Astrocyte (in vitro differentiated cells and primary cell): ENCODE measurements at regions not wholly inside any gene's neighbourhood (a gene's known extent, or its start where the extent isn't known, plus 50 kb on each side); places are given as distances from the start of the nearest gene placed in this dataset.

Experiments used
- DNase-seq: peaks from one replicate; pipeline ENCODE4 v3.0.0-alpha.2; 2010; ENCODE audit warnings: low read depth
- FAIRE-seq: peaks from 2 replicates; lab custom pipeline; 2011; peaks lifted over from hg19 to GRCh38; lab: Jason Lieb, UNC
- H2AFZ ChIP-seq: 2 replicates; pipeline ENCODE4 v1.6.0; 2012; ENCODE audit warnings: low read depth, low read length, inconsistent platforms
- H3K27ac ChIP-seq: 2 replicates; pipeline ENCODE4 v1.5.1; 2011; ENCODE audit warnings: low read depth, low read length, inconsistent platforms
- H3K27me3 ChIP-seq: 2 replicates; pipeline ENCODE4 v1.6.0; 2011; ENCODE audit warnings: low read length, inconsistent platforms; ENCODE audit not compliant: insufficient read depth
- H3K36me3 ChIP-seq: 2 replicates; pipeline ENCODE4 v1.5.1; 2011; ENCODE audit warnings: low read length, inconsistent platforms; ENCODE audit not compliant: insufficient read depth
- H3K4me1 ChIP-seq: 2 replicates; pipeline ENCODE4 v1.5.1; 2011; ENCODE audit warnings: low read length, inconsistent platforms; ENCODE audit not compliant: insufficient read depth
- H3K4me2 ChIP-seq: 2 replicates; pipeline ENCODE4 v1.6.0; 2012; ENCODE audit warnings: low read length, inconsistent platforms
- H3K4me3 ChIP-seq: 2 replicates; pipeline ENCODE4 v1.5.1; 2011; ENCODE audit warnings: low read depth, mild to moderate bottlenecking, low read length, inconsistent platforms; ENCODE audit not compliant: insufficient read depth
- H3K79me2 ChIP-seq: 2 replicates; pipeline ENCODE4 v1.6.0; 2012; ENCODE audit warnings: mild to moderate bottlenecking, low read length, inconsistent platforms; ENCODE audit not compliant: insufficient read depth
- H3K9ac ChIP-seq: 2 replicates; pipeline ENCODE4 v1.6.0; 2012; ENCODE audit warnings: mild to moderate bottlenecking, low read length, inconsistent platforms
- H3K9me3 ChIP-seq: 2 replicates; pipeline ENCODE4 v1.5.1; 2012; ENCODE audit warnings: low read depth, mild to moderate bottlenecking, low read length, inconsistent platforms; ENCODE audit not compliant: insufficient read depth
- H4K20me1 ChIP-seq: 2 replicates; pipeline ENCODE4 v1.6.0; 2012; ENCODE audit warnings: low read length, inconsistent platforms; ENCODE audit not compliant: insufficient read depth
- H3K27ac Mint-ChIP-seq: one replicate; pipeline ENCODE4 v1.8.0; 2021; ENCODE audit warnings: mild to moderate bottlenecking, mixed read lengths; ENCODE audit not compliant: unreplicated experiment
- H3K27me3 Mint-ChIP-seq: one replicate; pipeline ENCODE4 v1.8.0; 2021; ENCODE audit warnings: low read depth, mixed read lengths; ENCODE audit not compliant: unreplicated experiment
- H3K36me3 Mint-ChIP-seq: one replicate; pipeline ENCODE4 v1.8.0; 2021; ENCODE audit warnings: low read depth, mixed read lengths; ENCODE audit not compliant: unreplicated experiment
- H3K4me1 Mint-ChIP-seq: one replicate; pipeline ENCODE4 v1.8.0; 2021; ENCODE audit warnings: low read depth, mixed read lengths; ENCODE audit not compliant: unreplicated experiment
- H3K4me3 Mint-ChIP-seq: one replicate; pipeline ENCODE4 v1.8.0; 2021; ENCODE audit warnings: mild to moderate bottlenecking, moderate library complexity, mixed read lengths; ENCODE audit not compliant: unreplicated experiment
- H3K9me3 Mint-ChIP-seq: one replicate; pipeline ENCODE4 v1.8.0; 2021; ENCODE audit warnings: mild to moderate bottlenecking, mixed read lengths; ENCODE audit not compliant: unreplicated experiment
- CTCF ChIP-seq: IDR thresholded peaks from 2 replicates; pipeline ENCODE4 v1.5.1; 2011; ENCODE audit warnings: low read depth, mild to moderate bottlenecking, inconsistent platforms, low read length, moderate library complexity; ENCODE audit not compliant: insufficient read depth
- EZH2 ChIP-seq: IDR thresholded peaks from 2 replicates; pipeline ENCODE4 v1.6.1; 2012; ENCODE audit warnings: mild to moderate bottlenecking, low read length, inconsistent platforms; ENCODE audit not compliant: insufficient read depth

- Histone ChIP-seq H3K27ac (peak overlapping the region; percentile 94), H3K4me2 (peak overlapping the region; percentile 94), H3K4me3 (peak overlapping the region; percentile 63), H3K27me3 (no peaks in the 10 kb centered on the region), H3K79me2 (peaks cover 92% of the 10 kb centered on the region), H3K36me3 (no peaks in the 10 kb centered on the region), H3K9me3 (no peaks in the 10 kb centered on the region), H3K9ac (peak overlapping the region; percentile 91), H4K20me1 (peaks cover 99% of the 10 kb centered on the region), H2AFZ (no peak overlapping the region), H3K4me1 (peaks cover 84% of the 10 kb centered on the region)
- Mint-ChIP-seq H3K4me1 (peaks cover 47% of the 10 kb centered on the region), H3K4me3 (peak overlapping the region; percentile 96), H3K27ac (peak overlapping the region; percentile 85), H3K27me3 (no peaks in the 10 kb centered on the region), H3K36me3 (peaks cover 9% of the 10 kb centered on the region), H3K9me3 (no peaks in the 10 kb centered on the region)
- DNase-seq (peak; percentile 70), FAIRE-seq (no peak)
- no peak for TF ChIP-seq EZH2
- TF ChIP-seq CTCF = no peak
Measured at GRCh38 chr17:77451245-77451893, 310.6 kb downstream of the SEC14L1 start.

GRCh38 chr17:77451894-77452852 lies 311.4 kb downstream of the SEC14L1 start:
- Mint-ChIP-seq H3K36me3 (peaks cover 8% of the 10 kb centered on the region), H3K4me1 (peaks cover 42% of the 10 kb centered on the region), H3K27ac (peak overlapping the region; percentile 85), H3K9me3 (no peaks in the 10 kb centered on the region), H3K27me3 (no peaks in the 10 kb centered on the region), H3K4me3 (peak overlapping the region; percentile 96)
- H4K20me1 ChIP-seq = peaks cover 99% of the 10 kb centered on the region
- peak overlapping the region; percentile 91 for H3K9ac ChIP-seq
- H3K9me3 ChIP-seq = no peaks in the 10 kb centered on the region
- FAIRE-seq (no peak), DNase-seq (peak; percentile 69)
- TF ChIP-seq CTCF (no peak), EZH2 (no peak)
- H2AFZ ChIP-seq = no peak overlapping the region
- no peaks in the 10 kb centered on the region for H3K36me3 ChIP-seq
- H3K27me3 ChIP-seq = no peaks in the 10 kb centered on the region
- peaks cover 92% of the 10 kb centered on the region for H3K79me2 ChIP-seq
- peak overlapping the region; percentile 94 for H3K4me2 ChIP-seq
- H3K27ac ChIP-seq = peak overlapping the region; percentile 94
- peaks cover 78% of the 10 kb centered on the region for H3K4me1 ChIP-seq
- peak overlapping the region; percentile 63 for H3K4me3 ChIP-seq
